ENCODE measurements at regions not wholly inside any gene's neighbourhood (a gene's known extent, or its start where the extent isn't known, plus 50 kb on each side); places are given as distances from the start of the nearest gene placed in this dataset.

- Histone ChIP-seq H3K9ac (ENCODE audit: extremely low read depth, insufficient read length, low read length) (no peak overlapping the region), H3K4me2 (ENCODE audit: insufficient read depth, insufficient read length, low read length) (no peak overlapping the region), H3K79me1 (ENCODE audit: insufficient read depth, low read depth, low read length, poor library complexity, severe bottlenecking) (no peaks in the 10 kb centered on the region), H3T11ph (ENCODE audit: low read length) (no peak overlapping the region), H3K27me3 (ENCODE audit: insufficient read depth, low read length) (no peaks in the 10 kb centered on the region), H2BK120ac (ENCODE audit: low read depth, low read length, poor library complexity, severe bottlenecking) (no peak overlapping the region), H4K5ac (ENCODE audit: insufficient read length, low read depth, low read length) (no peak overlapping the region), H4K91ac (ENCODE audit: insufficient read length, low read depth, low read length) (no peak overlapping the region), H3K23me2 (ENCODE audit: insufficient read length, low read depth, low read length, poor library complexity, severe bottlenecking) (no peaks in the 10 kb centered on the region), H2AK5ac (ENCODE audit: insufficient read length, low read length) (no peak overlapping the region), H3K79me2 (ENCODE audit: insufficient read depth, low read length) (no peaks in the 10 kb centered on the region), H3K18ac (ENCODE audit: insufficient read length, low read depth, low read length) (no peak overlapping the region), H2BK12ac (ENCODE audit: insufficient read length, low read depth, low read length) (no peak overlapping the region), H3K4ac (ENCODE audit: low read depth, low read length) (no peak overlapping the region), H3K9me3 (ENCODE audit: control insufficient read depth, low read depth, low read length) (peaks cover 6% of the 10 kb centered on the region), H4K8ac (replicated peaks; ENCODE audit: insufficient read length, low read depth, low read length) (no peak overlapping the region), H2AFZ (ENCODE audit: low read length) (no peak overlapping the region), H3K4me1 (ENCODE audit: insufficient read depth, low read length) (no peaks in the 10 kb centered on the region; the same call in 1 of the 2 replicates), H3K27ac (ENCODE audit: insufficient read length, low read depth, low read length) (no peak overlapping the region), H2BK20ac (ENCODE audit: low read depth, low read length, poor library complexity, severe bottlenecking) (no peak overlapping the region), H2BK15ac (ENCODE audit: low read depth, low read length) (no peak overlapping the region), H3K56ac (ENCODE audit: insufficient read length, low read depth, low read length) (no peak overlapping the region), H3K14ac (ENCODE audit: insufficient read depth, low read length) (no peak overlapping the region), H3K23ac (ENCODE audit: insufficient read length, low read depth, low read length) (no peak overlapping the region), H4K20me1 (ENCODE audit: control insufficient read depth, insufficient read depth, insufficient read length) (no peaks in the 10 kb centered on the region), H2BK5ac (ENCODE audit: insufficient read length, low read length) (no peak overlapping the region)
- H3K4me3 Mint-ChIP-seq: no peak overlapping the region
- H3K36me3 Mint-ChIP-seq (ENCODE audit: insufficient read depth in 1 of 3, low read depth in 3 of 3): peaks cover 4 to 19% (median 11%) of the 10 kb centered on the region in 3 experiments; a peak in 6 of 7 replicates
- DNase-seq: no peak
- H3K27me3 Mint-ChIP-seq (ENCODE audit: low read depth): no peaks in the 10 kb centered on the region
- no CpG with 5 or more reads among the region's 2 CpGs for WGBS (ENCODE audit: extremely low coverage, insufficient read length, low lambda C conversion rate)
- H3K9me3 Mint-ChIP-seq: peaks cover 10 to 12% of the 10 kb centered on the region in 2 experiments
- H3K4me1 Mint-ChIP-seq: peaks cover 7 to 9% of the 10 kb centered on the region in 2 experiments
- H3K27ac Mint-ChIP-seq: no peak overlapping the region
- no peak for TF ChIP-seq CTCF (conservative IDR thresholded peaks at IDR 0.05)
Measured at GRCh38 chr6:49205526-49205925, 257.5 kb downstream of the MMUT start.

All from H9 (cell line).